WTC11 (cell line): ENCODE measurements at regions not wholly inside any gene's neighbourhood (a gene's known extent, or its start where the extent isn't known, plus 50 kb on each side); places are given as distances from the start of the nearest gene placed in this dataset.

Source experiments
- ATAC-seq: fragments of 200-7000 bp; cut with Tn5 transposase; 2 replicates; pipeline ENCODE4 v1.10.0; 2021; ENCODE audit warnings: mild to moderate bottlenecking, moderate library complexity
- CTCF ChIA-PET: fragments of 300-600 bp; sonication (Branson Sonifier 250); formaldehyde crosslinking; loops from one replicate; lab custom pipeline; 2021; ENCODE audit warnings: antibody characterized with exemption; lab: Charles Lee
- POLR2A ChIA-PET: fragments of 350-600 bp; sonication (Branson Sonifier 250); formaldehyde crosslinking; loops from one replicate; lab custom pipeline; 2021; ENCODE audit warnings: antibody characterized with exemption; lab: Charles Lee
- DNase-seq: peaks from one replicate; pipeline ENCODE4 v3.0.0; 2021; ENCODE audit warnings: low spot score
- H3K27ac Mint-ChIP-seq: 2 replicates; pipeline ENCODE4 v1.8.0; 2021; ENCODE audit warnings: mixed read lengths
- H3K27me3 Mint-ChIP-seq: 2 replicates; pipeline ENCODE4 v1.8.0; 2021; ENCODE audit warnings: low read depth, mild to moderate bottlenecking, moderate library complexity, mixed read lengths
- H3K36me3 Mint-ChIP-seq: 2 replicates; pipeline ENCODE4 v1.8.0; 2021; ENCODE audit warnings: mixed read lengths
- H3K4me1 Mint-ChIP-seq: 2 replicates; pipeline ENCODE4 v1.8.0; 2022; ENCODE audit warnings: mixed read lengths
- H3K4me3 Mint-ChIP-seq: 2 replicates; pipeline ENCODE4 v1.8.0; 2021; ENCODE audit warnings: mild to moderate bottlenecking, moderate library complexity, mixed read lengths
- H3K9me3 Mint-ChIP-seq: 2 replicates; pipeline ENCODE4 v1.8.0; 2021; ENCODE audit warnings: mixed read lengths
- ETV6 ChIP-seq: sonication (generic); formaldehyde crosslinking; IDR thresholded peaks from 2 replicates; pipeline ENCODE4 v1.8.1; 2022; ENCODE audit warnings: mild to moderate bottlenecking, missing genetic modification reagents
- FOXP4 ChIP-seq: sonication (generic); formaldehyde crosslinking; IDR thresholded peaks from 2 replicates; pipeline ENCODE4 v1.8.0; 2022; ENCODE audit warnings: mild to moderate bottlenecking, missing genetic modification reagents
- IRF1 ChIP-seq: sonication (generic); formaldehyde crosslinking; IDR thresholded peaks from 2 replicates; pipeline ENCODE4 v1.8.0; 2023; ENCODE audit warnings: missing genetic modification reagents
- MYBL2 ChIP-seq: sonication (generic); formaldehyde crosslinking; IDR thresholded peaks from 2 replicates; pipeline ENCODE4 v1.8.1; 2023; ENCODE audit warnings: mild to moderate bottlenecking, moderate library complexity, missing genetic modification reagents
- OVOL2 ChIP-seq: fragments of 250-450 bp; sonication (Bioruptor Pico); IDR thresholded peaks from 2 replicates; pipeline ENCODE4 v1.9.0; 2021; ENCODE audit warnings: mild to moderate bottlenecking, borderline replicate concordance
- RORB ChIP-seq: fragments of 250-450 bp; sonication (Bioruptor Pico); IDR thresholded peaks from 2 replicates; pipeline ENCODE4 v1.9.0; 2021; ENCODE audit warnings: mild to moderate bottlenecking
- TP53 ChIP-seq: sonication (generic); formaldehyde crosslinking; IDR thresholded peaks from 2 replicates; pipeline ENCODE4 v1.8.1; 2023; ENCODE audit warnings: mild to moderate bottlenecking, missing genetic modification reagents
- ZBTB21 ChIP-seq: sonication (generic); formaldehyde crosslinking; IDR thresholded peaks from 2 replicates; pipeline ENCODE4 v1.8.1; 2023; ENCODE audit warnings: mild to moderate bottlenecking, missing genetic modification reagents, borderline replicate concordance
- ZBTB43 ChIP-seq: sonication (generic); formaldehyde crosslinking; IDR thresholded peaks from 2 replicates; pipeline ENCODE4 v1.8.1; 2023; ENCODE audit warnings: mild to moderate bottlenecking, missing genetic modification reagents
- ZNF281 ChIP-seq: sonication (generic); formaldehyde crosslinking; IDR thresholded peaks from 2 replicates; pipeline ENCODE4 v1.8.0; 2023; ENCODE audit warnings: mild to moderate bottlenecking, missing genetic modification reagents
- ZNF396 ChIP-seq: fragments of 250-450 bp; sonication (Bioruptor Pico); IDR thresholded peaks from 2 replicates; pipeline ENCODE4 v1.8.0; 2021; ENCODE audit warnings: mild to moderate bottlenecking, moderate library complexity, borderline replicate concordance
- ZNF671 ChIP-seq: fragments of 250-450 bp; sonication (Bioruptor Pico); IDR thresholded peaks from 2 replicates; pipeline ENCODE4 v1.8.0; 2021; ENCODE audit warnings: mild to moderate bottlenecking
- TF ChIP-seq, protein P1 (sequence below): sonication (generic); formaldehyde crosslinking; IDR thresholded peaks from 2 replicates; pipeline ENCODE4 v1.8.1; 2023; ENCODE audit warnings: mild to moderate bottlenecking, missing genetic modification reagents, moderate library complexity
- TF ChIP-seq, protein P2 (sequence below): sonication (generic); formaldehyde crosslinking; IDR thresholded peaks from 2 replicates; pipeline ENCODE4 v1.8.1; 2022; ENCODE audit warnings: missing genetic modification reagents, borderline replicate concordance
- TF ChIP-seq, protein P3 (sequence below): sonication (generic); formaldehyde crosslinking; IDR thresholded peaks from 2 replicates; pipeline ENCODE4 v1.8.0; 2023; ENCODE audit warnings: missing genetic modification reagents, mild to moderate bottlenecking, borderline replicate concordance
- TF ChIP-seq, protein P4 (sequence below): sonication (generic); formaldehyde crosslinking; IDR thresholded peaks from 2 replicates; pipeline ENCODE4 v1.8.0; 2022; ENCODE audit warnings: missing genetic modification reagents
- TF ChIP-seq, protein P5 (sequence below): sonication (generic); formaldehyde crosslinking; IDR thresholded peaks from 2 replicates; pipeline ENCODE4 v1.8.1; 2023; ENCODE audit warnings: mild to moderate bottlenecking, moderate library complexity, missing genetic modification reagents

- peaks cover 10% of the 10 kb centered on the region for H3K4me1 Mint-ChIP-seq
- H3K27me3 Mint-ChIP-seq = no peaks in the 10 kb centered on the region
- ChIA-PET POLR2A (no interaction called here), CTCF (no interaction called here)
- no peak overlapping the region for H3K27ac Mint-ChIP-seq
- peaks cover 5% of the 10 kb centered on the region for H3K9me3 Mint-ChIP-seq
- H3K36me3 Mint-ChIP-seq = no peaks in the 10 kb centered on the region
- no peak overlapping the region for H3K4me3 Mint-ChIP-seq
- ATAC-seq (no peak), DNase-seq (no peak)
- TF ChIP-seq, protein P1, sequence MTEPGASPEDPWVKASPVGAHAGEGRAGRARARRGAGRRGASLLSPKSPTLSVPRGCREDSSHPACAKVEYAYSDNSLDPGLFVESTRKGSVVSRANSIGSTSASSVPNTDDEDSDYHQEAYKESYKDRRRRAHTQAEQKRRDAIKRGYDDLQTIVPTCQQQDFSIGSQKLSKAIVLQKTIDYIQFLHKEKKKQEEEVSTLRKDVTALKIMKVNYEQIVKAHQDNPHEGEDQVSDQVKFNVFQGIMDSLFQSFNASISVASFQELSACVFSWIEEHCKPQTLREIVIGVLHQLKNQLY (CRISPR knock-in tag) = no peak
- TF ChIP-seq ZBTB43 (no peak), MYBL2 (no peak), OVOL2 (CRISPR knock-in tag) (no peak), ZNF671 (CRISPR knock-in tag) (no peak), IRF1 (CRISPR knock-in tag) (no peak), RORB (CRISPR knock-in tag) (no peak), FOXP4 (CRISPR knock-in tag) (no peak), ZNF396 (CRISPR knock-in tag) (no peak), ZBTB21 (no peak), TP53 (CRISPR knock-in tag) (no peak), ETV6 (CRISPR knock-in tag) (no peak), ZNF281 (CRISPR knock-in tag) (no peak)
- TF ChIP-seq, protein P2, sequence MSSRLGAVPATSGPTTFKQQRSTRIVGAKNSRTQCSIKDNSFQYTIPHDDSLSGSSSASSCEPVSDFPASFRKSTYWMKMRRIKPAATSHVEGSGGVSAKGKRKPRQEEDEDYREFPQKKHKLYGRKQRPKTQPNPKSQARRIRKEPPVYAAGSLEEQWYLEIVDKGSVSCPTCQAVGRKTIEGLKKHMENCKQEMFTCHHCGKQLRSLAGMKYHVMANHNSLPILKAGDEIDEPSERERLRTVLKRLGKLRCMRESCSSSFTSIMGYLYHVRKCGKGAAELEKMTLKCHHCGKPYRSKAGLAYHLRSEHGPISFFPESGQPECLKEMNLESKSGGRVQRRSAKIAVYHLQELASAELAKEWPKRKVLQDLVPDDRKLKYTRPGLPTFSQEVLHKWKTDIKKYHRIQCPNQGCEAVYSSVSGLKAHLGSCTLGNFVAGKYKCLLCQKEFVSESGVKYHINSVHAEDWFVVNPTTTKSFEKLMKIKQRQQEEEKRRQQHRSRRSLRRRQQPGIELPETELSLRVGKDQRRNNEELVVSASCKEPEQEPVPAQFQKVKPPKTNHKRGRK (CRISPR knock-in tag) = no peak
- TF ChIP-seq, protein P3, sequence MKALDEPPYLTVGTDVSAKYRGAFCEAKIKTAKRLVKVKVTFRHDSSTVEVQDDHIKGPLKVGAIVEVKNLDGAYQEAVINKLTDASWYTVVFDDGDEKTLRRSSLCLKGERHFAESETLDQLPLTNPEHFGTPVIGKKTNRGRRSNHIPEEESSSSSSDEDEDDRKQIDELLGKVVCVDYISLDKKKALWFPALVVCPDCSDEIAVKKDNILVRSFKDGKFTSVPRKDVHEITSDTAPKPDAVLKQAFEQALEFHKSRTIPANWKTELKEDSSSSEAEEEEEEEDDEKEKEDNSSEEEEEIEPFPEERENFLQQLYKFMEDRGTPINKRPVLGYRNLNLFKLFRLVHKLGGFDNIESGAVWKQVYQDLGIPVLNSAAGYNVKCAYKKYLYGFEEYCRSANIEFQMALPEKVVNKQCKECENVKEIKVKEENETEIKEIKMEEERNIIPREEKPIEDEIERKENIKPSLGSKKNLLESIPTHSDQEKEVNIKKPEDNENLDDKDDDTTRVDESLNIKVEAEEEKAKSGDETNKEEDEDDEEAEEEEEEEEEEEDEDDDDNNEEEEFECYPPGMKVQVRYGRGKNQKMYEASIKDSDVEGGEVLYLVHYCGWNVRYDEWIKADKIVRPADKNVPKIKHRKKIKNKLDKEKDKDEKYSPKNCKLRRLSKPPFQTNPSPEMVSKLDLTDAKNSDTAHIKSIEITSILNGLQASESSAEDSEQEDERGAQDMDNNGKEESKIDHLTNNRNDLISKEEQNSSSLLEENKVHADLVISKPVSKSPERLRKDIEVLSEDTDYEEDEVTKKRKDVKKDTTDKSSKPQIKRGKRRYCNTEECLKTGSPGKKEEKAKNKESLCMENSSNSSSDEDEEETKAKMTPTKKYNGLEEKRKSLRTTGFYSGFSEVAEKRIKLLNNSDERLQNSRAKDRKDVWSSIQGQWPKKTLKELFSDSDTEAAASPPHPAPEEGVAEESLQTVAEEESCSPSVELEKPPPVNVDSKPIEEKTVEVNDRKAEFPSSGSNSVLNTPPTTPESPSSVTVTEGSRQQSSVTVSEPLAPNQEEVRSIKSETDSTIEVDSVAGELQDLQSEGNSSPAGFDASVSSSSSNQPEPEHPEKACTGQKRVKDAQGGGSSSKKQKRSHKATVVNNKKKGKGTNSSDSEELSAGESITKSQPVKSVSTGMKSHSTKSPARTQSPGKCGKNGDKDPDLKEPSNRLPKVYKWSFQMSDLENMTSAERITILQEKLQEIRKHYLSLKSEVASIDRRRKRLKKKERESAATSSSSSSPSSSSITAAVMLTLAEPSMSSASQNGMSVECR = no peak
- TF ChIP-seq, protein P4, sequence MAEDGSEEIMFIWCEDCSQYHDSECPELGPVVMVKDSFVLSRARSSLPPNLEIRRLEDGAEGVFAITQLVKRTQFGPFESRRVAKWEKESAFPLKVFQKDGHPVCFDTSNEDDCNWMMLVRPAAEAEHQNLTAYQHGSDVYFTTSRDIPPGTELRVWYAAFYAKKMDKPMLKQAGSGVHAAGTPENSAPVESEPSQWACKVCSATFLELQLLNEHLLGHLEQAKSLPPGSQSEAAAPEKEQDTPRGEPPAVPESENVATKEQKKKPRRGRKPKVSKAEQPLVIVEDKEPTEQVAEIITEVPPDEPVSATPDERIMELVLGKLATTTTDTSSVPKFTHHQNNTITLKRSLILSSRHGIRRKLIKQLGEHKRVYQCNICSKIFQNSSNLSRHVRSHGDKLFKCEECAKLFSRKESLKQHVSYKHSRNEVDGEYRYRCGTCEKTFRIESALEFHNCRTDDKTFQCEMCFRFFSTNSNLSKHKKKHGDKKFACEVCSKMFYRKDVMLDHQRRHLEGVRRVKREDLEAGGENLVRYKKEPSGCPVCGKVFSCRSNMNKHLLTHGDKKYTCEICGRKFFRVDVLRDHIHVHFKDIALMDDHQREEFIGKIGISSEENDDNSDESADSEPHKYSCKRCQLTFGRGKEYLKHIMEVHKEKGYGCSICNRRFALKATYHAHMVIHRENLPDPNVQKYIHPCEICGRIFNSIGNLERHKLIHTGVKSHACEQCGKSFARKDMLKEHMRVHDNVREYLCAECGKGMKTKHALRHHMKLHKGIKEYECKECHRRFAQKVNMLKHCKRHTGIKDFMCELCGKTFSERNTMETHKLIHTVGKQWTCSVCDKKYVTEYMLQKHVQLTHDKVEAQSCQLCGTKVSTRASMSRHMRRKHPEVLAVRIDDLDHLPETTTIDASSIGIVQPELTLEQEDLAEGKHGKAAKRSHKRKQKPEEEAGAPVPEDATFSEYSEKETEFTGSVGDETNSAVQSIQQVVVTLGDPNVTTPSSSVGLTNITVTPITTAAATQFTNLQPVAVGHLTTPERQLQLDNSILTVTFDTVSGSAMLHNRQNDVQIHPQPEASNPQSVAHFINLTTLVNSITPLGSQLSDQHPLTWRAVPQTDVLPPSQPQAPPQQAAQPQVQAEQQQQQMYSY (CRISPR knock-in tag) = no peak
- TF ChIP-seq, protein P5, sequence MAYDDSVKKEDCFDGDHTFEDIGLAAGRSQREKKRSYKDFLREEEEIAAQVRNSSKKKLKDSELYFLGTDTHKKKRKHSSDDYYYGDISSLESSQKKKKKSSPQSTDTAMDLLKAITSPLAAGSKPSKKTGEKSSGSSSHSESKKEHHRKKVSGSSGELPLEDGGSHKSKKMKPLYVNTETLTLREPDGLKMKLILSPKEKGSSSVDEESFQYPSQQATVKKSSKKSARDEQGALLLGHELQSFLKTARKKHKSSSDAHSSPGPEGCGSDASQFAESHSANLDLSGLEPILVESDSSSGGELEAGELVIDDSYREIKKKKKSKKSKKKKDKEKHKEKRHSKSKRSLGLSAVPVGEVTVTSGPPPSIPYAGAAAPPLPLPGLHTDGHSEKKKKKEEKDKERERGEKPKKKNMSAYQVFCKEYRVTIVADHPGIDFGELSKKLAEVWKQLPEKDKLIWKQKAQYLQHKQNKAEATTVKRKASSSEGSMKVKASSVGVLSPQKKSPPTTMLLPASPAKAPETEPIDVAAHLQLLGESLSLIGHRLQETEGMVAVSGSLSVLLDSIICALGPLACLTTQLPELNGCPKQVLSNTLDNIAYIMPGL (CRISPR knock-in tag) = no peak
These were observed 390.6 kb upstream of the C9orf72 start for GRCh38 chr9:27963836-27964235.
